T-helper 2 cell (primary cell): ENCODE measurements at regions not wholly inside any gene's neighbourhood (a gene's known extent, or its start where the extent isn't known, plus 50 kb on each side); places are given as distances from the start of the nearest gene placed in this dataset.
A peak's percentile ranks its signal among the peaks of the same experiment; 100 is the strongest.
"Not testable (repeated sequence)": the region's sequence is repeated elsewhere in the genome, so short reads cannot be mapped to it uniquely, and the experiment has no call there.

Source experiments
- DNase-seq, 5 experiments: peaks; one replicate each; pipeline versions ENCODE4 v3.0.0 to v3.0.0-alpha.2; 2012 to 2022

DNA sequence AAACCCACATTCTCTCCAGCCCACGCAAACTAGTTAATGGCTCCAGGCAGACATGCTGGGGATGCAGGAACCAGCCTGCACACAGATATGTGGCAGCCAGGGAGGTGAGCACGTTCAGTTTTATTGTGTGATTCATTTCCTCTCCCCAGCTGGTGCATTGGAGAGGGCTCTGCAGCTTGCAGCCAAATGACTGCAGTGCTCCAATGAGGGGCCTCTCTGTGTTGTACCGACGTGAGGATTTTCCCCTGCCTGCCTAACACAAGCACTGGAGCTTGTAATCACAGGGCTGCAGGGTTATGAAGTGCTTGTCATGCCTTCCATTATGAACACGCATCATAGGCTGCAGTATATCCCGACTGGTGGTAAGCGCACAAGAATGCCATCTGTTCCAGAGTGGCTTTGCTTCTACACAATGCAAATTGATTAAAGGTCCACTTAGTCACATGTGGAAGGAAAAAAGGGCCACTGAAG is 92.3 kb upstream of the THUMPD2 start:
- DNase-seq, result no peak

- no peak for DNase-seq
Measured at GRCh38 chr2:39870871-39871270, 91.8 kb upstream of the THUMPD2 start.

- no peak for DNase-seq
Measured at GRCh38 chr2:39867268-39867667, 88.2 kb upstream of the THUMPD2 start.

GRCh38 chr2:39865751-39866150 is 86.7 kb upstream of the THUMPD2 start:
- DNase-seq, result no peak

GRCh38 chr2:39863672-39864071 is 84.6 kb upstream of the THUMPD2 start:
- not testable (repeated sequence) for DNase-seq

GRCh38 chr2:39860538-39860937 is 81.5 kb upstream of the THUMPD2 start:
- DNase-seq, result no peak

DNA sequence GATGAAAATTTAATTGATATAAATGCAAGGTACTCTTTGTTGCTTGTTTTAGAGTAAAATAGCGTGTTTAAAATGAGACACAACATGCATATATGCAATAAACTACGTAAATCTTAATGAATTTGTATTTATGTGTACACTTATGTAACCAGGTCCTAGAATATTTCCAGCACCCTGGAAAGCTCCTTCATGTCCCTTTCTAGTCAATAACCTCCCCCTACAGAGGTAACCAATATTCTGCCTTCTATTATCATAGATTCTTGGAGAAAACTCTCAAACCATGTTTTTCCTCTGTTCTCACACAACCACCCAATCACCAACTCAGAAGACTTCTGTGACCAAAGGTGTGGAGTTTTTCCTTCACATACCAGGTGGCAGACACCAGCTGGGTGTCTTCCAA is 79.6 kb upstream of the THUMPD2 start:
- DNase-seq, result no peak

DNA sequence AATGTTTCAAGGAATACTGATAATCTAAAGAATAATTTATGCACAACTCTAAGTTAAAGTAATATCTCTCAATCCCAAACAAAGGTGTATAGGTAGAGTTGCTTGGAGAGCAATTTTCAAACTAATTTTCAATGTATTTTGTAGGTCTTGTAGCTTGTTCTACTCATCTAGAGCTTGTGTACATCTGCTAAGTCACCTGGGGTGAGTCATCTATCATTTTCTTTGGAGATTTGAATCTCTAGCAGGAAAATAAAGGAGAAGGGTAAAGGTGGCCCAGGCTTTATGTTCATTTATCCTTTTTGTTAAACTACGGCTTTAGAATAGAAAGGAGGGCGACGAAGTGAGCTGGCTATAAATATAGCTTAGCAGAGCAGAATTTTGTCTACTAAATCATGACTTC is 76.8 kb upstream of the THUMPD2 start:
- DNase-seq, result no peak

DNA sequence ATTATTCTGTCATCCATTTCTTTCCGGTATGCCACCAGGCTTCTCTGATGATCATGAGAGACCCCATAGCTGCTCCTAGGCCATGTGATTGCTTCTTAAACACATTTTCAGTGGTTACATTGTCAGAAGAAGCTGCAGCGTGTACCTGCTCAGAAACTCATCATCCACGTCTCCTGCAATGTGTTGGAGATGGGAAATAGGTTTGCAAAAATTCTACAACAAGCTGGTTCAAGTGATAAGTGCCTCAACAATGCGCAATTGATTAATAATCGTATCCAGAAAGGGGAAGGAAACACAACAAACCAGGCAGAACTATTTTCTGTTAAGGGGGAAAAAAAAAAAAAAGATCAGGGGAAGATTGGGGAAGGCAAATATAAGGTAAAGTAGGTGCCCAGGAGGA is 75.7 kb upstream of the THUMPD2 start:
- no peak for DNase-seq

DNA sequence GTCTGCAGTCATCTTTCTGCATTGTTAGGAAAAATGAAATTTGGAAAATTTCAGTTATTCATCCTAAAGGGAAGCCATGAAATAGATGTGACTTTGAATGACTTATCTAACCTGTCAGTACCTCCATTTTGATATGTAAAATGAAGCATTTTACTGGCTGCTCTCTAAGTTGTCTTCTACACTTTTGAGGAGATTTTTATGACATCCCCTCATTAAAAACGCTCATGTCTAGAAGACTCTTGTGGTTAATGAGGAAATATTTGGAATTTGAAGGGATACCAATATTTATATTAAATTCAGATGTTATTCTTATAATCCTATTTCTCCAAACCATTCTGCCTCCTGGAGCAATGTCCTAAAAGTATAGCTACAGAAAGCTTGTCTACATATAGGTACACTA is 73.8 kb upstream of the THUMPD2 start:
- no peak for DNase-seq

DNA sequence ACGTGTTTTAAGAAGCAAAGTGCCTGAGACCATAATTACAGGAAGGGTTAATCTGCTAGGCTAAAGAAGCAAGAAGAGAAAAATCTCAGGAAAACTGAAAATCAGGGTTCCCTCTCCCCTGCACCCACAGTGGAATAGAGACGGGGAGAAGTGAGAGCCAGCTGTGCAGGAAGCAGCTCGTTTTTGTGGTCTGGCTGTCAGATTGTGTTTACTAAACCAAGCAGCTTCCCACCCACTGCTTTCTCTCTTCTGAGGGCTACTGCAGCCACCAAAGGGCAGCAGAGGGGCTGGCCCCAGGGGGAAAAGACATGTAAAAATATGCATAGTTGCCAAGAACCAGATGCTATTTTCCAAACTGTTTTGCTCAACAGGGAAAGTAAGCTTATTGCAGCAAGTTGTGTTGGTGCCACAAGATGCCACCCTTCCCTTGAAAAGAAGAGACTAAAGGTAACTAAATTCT is 72.6 kb upstream of the THUMPD2 start:
- DNase-seq, result peak in 1 of 5 experiments; percentile 15

- no peak for DNase-seq
Measured at GRCh38 chr2:39851251-39851650, 72.2 kb upstream of the THUMPD2 start.

DNA sequence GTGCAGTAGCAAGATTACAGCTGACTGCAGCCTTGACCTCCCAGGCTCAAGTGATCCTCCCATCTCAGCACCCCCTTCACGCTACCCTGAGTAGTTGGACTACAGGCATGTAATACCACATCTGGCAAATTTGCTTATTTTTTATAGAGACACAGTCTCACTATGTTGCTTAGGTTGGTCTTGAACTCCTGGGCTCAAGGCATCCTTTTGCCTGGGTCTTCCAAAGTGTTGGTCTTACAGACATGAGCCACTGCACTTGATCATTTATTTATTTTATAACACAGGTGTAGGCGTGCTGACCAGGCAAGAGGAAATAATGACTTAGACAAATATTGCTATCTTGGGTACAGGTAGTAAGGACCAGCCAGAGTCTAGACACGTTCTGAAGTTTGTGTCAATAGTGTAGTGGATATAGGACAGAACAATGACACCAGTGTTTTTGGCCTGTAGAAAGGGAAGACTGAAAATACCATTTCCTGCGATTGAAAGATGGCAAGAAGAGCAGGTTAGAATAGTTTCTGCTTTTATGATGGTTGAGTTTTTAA is 71.0 kb upstream of the THUMPD2 start:
- no peak for DNase-seq

DNA sequence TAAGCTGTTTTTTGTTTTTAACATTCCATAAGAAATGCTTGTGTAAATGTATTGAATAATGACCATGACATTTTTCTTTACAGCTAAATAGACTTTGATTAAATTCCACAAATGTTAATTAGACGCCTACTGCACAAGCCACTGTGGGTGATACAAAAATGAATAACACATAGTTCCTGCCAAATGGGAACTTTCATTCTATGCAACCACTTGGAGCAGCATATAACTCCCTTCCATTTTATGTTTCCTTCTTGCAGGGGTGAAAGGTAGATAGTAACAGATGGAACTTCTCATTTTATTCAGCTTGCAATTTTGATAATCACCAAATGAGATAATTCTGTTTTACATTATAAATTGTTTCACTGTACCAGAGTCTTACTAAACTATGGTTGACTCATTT is 70.0 kb upstream of the THUMPD2 start:
- no peak for DNase-seq

GRCh38 chr2:39845460-39846146 is 66.5 kb upstream of the THUMPD2 start:
- no peak for DNase-seq

DNA sequence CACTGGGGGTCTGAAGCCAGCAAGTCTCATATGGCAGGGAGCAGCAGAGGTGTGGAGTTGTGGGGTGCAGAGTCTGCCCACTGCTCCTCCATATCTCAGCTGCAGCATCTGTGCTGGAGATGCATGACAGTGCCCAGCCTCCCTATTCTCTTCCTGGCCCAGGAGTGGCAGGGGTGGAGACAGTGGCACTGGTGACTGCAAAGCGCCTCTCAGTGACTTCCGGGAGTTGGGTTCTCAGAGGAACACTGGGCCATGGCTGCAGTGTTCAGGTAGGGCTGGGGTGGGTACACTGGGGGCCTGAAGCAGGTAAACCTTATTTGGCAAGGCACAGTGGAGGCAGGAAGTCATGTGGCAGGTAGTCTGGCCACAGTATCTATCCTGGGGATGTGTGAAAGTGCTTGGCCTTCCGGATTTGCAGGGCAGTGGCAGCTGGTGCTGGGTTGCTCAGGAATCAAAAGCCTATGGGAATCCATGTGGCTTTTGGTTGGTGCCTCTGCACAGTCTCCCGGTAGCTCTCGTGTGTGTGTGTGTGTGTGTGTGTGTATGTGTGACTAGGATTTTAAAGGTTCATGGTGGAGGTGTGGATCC is 60.3 kb upstream of the THUMPD2 start:
- no peak for DNase-seq

DNA sequence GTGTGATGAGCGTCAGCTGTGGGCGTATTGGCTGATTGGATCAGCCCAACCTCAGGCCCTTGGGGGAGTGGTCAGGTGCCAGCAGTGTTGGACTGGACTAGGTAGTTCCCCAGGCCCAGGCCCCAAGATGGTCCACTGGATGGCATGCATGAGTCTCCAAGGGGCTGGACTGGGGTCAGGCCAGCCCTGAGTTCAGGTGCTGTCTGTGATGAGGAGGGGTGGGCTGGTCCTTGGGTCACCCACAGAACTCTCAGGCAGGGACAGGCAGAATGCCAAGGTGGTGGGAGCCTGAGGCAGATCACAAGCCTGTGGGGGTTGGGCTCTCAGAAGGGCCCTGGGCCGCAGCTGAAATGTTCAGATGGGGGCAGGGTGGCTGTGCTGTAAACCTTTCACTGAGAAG is 59.5 kb upstream of the THUMPD2 start:
- DNase-seq, result no peak

DNA sequence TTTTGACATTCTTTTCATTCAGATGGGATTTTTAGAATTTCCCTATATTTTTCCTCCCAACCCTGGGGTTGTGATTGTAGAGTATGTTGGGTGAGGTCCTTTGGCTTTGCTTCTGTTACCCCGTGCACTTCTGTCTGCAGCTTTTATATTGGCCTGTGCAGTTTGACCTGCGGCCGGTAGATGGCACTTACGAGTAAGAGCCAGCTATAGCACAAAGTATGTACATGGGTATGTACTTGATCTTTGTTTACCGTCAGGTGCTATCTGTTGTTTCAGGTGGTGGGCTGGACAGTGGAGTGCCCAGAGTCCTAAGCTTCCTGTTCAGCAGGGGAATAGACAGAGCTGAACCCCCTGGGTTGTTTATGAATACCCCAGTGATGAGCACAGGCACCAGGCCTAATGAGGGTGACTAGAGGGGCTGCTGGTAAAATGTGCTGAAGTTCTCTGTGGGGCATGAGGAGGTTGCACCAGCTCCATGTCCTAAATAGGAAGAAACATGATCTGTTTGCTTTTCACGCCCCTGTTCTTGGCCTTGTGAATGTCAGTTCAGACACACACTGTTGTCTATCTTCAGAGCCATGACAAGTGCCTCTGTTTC is 58.9 kb upstream of the THUMPD2 start:
- DNase-seq, result peak in 1 of 5 experiments; percentile 36

DNA sequence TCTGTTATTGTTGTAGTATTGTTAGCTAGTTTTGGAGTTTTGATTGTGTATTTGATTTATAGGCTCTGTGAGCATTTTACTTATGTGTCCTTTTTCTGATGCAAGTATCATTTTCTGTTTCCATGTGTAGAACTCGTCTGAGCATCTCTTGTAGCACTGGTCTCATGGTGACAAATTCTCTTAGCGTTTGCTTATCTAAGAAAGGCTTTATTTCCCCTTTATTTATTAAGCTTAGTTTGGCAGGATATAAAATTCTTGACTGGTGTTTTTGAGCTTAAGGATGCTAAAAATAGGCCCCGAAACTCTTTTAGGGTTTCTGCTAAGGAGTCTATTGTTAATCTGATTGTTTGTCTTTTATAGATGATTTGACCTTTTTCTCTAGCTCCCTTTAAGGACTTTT is 57.6 kb upstream of the THUMPD2 start:
- DNase-seq, result no peak

- no peak for DNase-seq
Measured at GRCh38 chr2:39834426-39834825, 55.4 kb upstream of the THUMPD2 start.

DNA sequence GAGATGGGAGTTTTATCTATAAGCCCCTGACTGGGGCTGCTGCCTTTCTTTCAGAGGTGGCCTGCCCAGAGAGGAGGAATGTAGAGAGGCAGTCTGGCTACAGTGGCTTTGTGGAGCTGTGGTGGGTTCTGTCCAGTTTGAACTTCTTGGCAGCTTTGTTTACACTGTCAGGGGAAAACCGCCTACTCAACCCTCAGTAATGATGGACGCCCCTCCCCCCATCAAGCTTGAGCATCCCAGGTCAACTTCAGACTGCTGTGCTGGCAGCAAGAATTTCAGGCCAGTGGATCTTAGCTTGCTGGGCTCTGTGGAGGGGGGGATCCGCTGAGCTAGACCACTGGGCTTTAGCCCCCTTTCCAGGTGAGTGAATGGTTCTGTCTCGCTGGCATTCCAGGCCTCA is 51.6 kb upstream of the THUMPD2 start:
- not testable (repeated sequence) for DNase-seq
